Stimulated activated CD8-positive, alpha-beta memory T cell treated with anti-CD3 and anti-CD28 coated beads, Interleukin-15, amount 100 ng/mL, for 4 hours (primary cell): ENCODE measurements at regions not wholly inside any gene's neighbourhood (a gene's known extent, or its start where the extent isn't known, plus 50 kb on each side); places are given as distances from the start of the nearest gene placed in this dataset.

Experiments
- DNase-seq, 2 donors: peaks; one replicate each; pipeline ENCODE4 v3.0.0-alpha.2; 2020; ENCODE audit warnings: low read depth in 2 of 2

DNA sequence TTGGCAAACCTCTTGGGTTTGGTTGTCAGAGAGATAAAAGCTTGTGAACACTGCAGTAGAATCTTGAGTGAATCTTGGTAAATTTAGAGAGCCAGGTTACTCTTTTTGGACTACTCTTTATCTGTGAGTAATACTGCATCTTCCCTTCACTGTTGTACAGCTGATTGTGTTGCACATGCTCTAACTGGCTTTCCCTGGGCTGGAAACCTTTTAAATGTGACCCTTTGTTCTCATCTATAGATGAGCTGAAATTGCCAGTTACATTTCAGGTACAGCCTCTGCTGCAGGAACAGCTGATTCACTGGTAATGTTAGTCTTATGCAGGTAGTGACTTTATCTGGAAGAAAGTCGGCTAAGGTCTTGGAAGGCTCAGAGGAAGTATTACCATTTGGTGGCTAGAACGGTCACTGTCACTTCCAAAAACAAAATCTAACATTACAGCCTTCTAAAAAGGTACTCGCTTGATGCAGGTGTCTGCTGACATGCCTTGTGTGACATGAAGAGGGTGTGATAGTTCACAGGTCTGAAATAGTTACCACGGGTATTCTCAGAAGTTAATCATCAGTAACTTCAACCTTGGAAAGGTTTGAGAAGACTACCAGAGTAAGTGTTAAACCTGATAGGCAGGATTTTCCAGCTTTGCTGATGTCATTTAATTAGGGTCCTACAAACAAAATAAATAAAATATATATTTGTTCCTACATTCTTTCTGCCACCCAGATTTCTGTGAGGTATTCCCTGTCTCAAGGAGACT lies 851.1 kb downstream of the SLC4A3 start:
- no peak for DNase-seq

DNA sequence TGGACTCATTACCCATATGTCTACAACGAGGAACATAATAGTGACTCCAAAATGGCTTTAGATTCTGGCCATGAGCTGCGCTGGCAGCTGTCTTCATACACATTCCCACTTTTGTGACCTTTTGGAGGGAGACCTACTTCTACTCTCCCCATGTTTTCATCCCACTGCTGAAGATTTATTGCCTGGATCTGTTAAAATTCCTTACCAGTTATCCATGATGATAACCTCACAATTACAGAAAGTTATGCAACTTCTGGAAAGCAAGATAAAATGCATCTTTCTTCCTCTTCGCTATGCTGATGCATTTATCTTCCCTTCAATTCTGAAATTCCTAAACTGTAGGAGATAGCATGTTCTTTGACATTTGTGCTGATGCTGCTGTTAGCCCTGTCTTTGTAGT lies 855.3 kb downstream of the SLC4A3 start:
- DNase-seq: no peak

DNA sequence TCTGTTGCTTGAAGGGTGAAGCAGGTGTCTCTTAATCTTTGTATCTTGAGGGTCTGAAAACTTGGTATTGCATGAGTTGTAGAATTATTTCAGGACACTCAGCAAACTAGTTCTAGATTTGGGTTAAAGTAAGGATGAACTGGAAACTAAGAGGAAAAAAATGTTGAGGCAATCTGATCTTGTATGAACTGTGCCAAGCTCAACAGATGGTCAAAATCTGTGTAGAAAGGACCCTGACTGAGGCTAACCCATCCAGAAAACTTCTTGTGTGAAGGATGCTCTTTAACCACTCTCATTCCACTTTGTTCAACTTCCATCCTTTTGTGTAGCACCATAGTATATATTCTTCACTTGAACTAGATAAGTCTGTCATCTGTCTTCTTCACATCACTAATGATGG lies 861.7 kb downstream of the SLC4A3 start:
- no peak for DNase-seq

DNA sequence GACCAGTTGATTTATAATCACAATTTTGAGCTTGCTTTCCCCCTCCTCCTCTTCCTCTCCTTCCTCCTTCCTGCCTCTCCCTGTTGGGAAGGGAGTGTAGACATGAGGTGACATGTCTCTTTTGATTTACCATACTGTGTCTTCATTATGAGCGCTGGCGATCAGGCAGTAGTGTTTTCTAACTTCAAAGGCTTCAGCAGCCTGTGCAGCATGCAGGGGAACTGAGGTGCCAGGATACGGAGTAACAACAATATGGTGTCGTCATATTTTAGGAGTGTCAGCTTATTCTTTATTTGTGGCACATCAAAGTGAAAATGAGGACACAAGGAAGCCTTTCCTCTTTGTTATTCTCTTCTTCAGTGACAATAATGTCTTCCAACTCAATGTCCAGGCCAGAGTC lies 864.2 kb downstream of the SLC4A3 start:
- DNase-seq: no peak

DNA sequence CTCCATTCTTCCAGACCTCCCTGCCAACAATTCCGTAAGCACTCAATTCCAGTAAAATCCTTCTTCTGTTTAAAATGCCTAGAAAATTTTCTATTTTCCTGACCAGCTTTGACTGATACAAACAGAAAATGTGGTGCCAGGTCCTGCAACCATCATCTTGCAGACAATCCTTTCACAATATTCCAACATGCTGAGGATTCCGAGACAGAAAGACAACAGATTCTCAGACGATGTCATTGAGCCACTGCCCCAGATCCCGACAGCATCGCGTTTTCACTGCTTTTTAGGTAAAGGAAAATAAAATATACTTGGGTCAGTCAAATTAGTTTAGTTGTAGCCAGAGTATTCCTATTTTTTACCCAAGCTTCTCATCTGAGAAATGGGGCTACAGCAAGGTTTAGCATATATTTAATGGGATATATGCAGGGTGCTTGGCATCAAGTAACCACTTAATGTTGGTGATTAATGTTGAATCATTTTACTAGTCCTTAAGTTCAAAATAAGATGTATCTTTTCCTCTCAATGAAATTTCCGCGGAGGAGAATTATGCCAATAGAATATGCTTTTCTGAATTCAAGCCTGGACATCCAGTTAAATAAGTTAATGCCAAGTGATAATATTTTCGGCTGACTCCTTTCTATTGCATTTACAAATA lies 866.6 kb downstream of the SLC4A3 start:
- DNase-seq: no peak

DNA sequence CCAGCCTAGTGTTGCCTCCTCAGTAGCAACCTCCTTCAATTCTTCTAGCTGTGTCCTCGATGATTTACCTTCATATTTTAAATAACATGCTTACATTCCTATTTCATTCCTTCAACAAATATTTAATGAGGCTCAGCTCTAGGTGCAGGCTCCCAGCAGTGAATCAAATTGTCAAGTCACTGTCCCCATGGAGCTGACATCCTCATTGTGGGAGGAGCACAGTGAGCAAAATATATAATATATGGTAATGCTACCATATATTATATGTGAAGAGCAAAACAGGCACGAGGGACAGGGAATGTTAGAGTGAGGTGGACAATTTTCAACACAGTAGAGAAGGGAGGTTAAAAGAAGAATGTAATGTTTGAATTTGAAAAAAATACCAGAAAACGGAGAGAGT lies 869.1 kb downstream of the SLC4A3 start:
- no peak for DNase-seq

DNA sequence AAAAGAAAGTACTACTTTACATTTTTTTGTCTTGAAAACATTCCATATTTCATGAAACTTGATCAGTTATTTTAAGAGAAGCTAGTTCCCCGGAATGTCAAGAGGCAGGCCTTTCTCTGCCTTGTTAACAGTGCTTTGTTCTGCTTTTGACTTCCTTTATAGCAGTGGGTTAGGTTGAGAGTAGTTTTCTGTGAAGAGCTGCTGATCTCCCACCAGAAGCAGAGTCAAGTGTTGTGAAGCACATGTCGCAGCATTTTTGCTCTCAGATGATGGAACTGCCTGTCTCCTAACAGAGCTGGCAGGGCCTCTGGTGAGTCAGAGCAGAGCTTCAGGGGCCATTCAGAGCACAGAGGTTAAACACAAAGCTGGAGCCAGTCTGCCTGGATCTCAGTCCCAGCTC lies 871.8 kb downstream of the SLC4A3 start:
- DNase-seq: no peak

DNA sequence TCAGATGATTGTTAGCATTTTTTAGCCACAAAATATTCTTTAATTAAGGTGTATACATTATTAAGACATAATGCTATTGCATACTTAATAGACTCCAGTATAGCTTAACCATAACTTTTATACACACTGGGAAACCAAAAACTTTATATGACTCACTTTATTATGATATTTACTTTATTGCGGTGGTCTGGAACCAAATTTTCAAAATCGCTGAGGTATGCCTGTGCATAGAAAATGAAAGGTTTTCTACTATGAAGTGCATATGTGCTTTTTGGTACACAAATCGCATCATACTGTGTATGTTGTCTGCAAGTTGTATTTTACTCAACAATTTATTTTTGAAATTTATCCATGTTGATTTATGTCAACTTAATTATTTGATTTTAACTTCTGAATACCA lies 875.1 kb downstream of the SLC4A3 start:
- no peak for DNase-seq

DNA sequence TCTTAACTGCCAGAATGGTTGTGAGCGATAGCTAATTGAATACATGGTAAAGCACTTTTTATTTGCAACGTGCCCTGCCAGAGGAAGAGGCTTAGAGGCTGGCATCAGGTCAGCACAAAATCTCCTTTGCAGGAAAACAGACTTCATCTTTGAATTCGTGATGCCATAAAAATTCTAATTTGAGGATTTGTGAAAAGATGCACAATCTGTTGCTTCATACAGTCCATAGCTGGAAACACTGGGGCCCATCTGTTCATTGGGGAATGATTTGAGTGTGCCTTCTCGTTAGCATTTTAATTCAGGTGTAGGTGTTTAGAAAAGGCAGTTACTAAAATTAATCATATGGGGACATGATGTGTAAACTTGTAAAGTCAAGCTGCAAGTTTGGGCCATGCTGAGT lies 876.0 kb downstream of the SLC4A3 start:
- DNase-seq: no peak

DNA sequence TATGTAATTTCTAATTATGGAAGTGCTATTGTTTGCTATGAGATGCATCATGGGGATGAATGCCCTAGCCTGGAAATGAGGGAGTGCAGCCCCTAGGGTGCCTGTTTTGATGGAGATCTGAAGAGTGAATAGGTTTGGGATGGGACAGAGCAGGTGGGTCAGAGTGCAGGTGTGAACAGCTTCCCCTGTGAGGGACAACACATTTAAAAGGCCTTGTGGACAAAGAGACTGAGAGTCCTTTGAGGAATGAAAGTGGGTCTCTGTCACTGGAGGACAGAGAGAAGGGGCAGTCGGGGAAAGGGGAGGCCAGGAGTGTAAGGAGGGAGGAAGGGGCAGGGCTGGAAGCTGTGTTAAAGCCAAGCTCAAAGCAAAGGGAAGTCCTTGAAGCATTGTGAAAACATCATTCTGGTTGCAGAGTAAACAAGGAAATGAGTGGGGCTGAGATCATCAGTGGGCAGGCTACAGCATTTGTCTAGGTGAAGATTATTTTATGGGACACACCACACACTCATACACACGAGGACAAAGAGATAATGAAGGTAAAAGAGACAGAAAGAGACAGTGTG lies 877.6 kb downstream of the SLC4A3 start:
- DNase-seq: no peak

DNA sequence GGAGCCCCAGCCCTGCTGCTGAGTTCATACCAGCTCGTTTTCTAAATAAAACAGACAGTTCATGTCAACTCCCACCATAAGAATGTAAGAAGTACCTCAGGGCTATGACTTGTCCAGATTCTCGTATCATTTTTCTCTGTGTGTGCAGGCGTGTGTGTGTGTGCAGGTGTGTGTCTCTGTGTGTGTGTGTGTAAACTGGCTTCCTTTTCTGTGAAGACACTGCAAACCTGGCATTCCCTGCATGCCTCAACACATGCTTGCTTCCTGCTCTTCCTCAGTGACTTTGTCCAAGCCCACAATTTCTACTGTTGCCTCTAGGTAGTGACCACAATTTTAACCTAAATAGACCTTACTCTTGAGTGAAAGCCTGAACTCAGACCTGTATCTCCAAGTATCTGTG lies 879.0 kb downstream of the SLC4A3 start:
- no peak for DNase-seq

DNA sequence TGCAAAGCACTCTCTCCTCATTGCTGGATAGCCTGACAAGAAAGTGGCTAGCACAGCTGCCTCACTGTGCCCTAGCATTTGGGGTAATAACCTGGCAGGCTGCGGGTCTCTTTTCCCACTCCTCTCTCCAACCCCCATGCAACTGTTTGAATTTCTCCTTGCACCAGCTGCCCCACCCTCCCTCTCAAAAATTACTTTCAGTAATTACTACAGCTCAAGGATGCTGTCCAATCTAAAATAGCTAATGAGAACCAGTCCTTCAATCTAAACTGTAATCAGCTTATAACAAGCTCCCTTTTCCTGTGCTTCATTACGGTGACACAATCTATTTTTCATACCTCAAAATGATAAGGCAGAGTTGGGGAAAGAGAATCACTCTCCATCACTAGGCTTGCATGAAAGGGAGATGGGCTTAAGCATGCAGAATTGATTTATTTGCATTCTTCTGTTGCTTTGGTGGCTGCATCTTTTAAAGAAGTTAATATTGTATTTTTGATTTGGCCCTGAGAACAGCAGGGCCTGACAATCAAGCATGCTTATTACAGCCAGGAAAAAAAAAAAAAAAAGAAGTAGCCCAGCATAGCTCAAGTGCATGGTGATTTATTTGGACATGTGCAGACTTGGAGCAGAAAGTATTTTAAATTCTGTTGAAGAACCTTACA lies 881.8 kb downstream of the SLC4A3 start:
- no peak for DNase-seq

DNA sequence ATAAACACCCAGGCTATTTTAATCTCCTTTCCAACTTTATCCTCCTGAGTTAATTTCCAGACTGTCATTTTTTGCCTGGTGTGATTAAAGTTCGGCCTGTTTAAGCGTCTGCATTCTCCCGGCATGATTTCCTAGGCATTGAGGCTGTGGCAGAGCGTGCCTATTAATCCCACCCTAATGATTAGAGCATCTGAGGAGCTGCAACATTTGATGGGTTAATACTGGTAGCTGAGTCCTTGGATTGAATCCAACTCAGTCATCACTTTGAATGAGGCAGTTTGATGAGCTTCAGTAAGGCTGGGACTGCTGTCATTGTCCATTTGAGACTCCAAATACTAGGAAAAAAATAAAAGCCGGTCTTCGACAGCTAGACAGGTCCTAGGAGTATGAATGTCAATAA lies 882.5 kb downstream of the SLC4A3 start:
- DNase-seq: no peak

DNA sequence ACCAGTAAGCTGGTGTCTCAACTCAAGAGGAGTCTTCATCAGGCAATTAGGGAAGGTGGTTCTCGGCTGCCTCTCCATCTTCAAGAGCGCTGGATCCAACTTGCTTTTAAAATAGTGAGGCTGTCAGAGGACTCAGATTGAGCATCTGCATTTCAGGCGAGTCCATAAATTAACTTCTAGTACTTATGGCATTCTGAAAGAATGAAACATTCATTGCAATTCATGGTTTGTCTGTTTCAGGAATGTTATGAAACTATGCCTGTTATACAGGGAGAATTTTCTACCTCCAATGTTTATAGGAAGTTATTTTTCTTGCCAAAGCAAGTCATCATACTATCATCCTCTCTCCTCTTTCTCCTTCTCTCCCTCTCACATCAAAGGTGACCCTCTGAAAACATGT lies 883.2 kb downstream of the SLC4A3 start:
- DNase-seq: no peak

DNA sequence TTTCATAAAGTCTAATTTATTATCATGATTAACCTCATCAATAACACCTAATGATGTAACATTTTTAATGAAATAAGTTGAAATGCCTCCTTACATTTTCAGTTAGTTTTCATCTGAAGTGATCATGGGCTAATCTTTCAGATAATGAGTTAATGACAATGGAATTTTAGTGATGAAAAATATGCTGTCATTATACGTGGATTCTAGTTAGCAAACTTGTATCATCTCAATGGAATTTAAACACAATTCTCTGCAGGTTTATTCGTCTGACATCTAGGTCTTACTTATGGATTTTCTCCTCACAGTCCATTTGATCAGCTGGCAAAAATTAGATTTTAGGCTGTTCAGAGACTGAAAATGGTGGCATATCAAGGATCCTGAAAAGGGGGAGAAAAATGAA lies 885.0 kb downstream of the SLC4A3 start:
- DNase-seq: no peak

DNA sequence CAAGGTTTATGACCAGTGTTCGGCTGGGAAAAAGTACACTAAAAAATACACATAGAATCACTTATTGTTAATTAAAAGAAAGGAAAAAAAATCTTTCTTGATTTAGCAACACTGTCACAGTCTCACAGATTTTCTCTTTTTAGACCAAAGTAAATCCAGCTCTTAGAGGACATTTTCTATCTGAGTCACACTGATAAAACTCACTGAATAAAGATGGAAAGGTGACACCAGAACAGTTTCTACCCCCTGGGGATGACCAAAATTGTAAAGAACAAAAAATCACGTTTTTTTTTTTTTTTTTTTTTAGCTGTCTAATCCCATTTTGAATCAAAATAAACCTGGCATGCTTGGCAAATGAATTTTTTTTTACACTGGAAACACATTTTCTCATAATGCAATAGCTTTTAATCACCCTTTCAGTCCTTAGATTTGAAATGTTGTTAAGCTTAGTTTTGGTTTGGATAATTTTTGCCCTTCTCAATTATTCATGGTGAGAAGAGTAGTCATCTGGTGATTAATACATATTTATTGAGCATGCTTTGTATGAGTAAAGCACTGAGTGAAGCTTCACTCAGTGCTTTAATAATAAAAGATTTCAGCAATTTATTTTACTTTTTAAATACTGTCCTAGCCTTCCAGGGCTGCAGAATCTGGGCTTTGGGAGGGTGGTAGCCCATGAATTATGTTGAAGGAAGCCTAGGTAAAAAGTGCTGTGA lies 886.3 kb downstream of the SLC4A3 start:
- DNase-seq: no peak

DNA sequence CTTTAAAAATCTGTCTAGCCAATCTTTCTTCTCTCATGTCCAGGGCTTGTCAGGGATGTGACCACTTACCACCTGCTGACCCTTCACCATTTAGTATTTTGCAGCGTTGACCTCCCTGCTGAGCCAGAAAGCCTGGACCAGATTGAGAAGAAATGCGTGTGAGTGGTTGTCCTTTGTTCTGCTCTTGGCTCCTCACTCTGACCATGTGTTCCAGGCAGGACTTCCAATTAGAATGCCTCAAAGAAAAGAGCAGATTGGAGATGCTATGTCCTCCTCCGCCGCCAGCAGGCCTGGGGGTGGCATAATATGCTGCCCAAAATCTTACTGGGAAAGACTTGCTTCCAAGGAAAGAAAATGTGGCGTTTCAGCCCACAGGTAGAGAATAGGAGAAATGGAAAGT lies 894.1 kb downstream of the SLC4A3 start:
- DNase-seq: no peak

DNA sequence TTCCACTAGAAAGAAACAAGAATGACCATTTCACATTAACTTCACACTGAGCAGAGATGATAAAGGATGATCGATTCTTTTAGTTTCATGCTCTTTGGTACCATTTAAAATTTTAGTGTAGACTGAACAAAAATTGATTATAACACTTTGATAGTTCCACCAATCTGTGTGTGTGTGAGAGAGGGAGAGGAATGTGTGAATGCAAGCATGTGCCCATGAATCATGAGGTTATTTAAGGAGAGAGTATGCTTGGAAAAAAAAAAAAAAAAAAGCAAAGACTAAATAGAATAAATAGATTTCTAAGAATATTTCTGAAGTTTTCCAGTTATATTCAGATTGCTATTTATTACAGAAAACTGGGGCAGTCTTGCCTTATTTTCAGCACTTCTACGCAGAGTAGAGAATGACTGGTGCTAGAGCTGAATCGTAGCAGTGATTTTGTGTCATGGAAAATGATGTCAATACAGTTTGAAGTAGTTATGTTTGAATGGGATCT lies 900.8 kb downstream of the SLC4A3 start:
- no peak for DNase-seq

DNA sequence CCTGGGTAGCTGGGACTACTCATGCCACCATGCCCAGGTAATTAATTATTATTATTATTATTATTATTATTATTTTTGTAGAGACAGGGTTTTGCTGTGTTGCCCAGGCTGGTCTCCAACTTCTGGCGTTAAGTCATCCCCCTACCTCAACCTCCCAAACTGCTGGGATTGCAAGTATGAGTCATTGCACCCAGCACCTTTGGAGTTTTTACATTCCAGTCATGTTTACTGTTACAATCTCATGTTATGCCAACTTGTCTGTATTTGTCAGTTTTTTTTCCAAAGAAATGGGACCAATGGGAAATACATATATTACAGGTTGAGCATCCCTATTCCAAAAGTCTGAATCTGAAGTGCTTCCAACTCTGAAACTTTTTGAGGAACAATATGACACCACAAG lies 903.8 kb downstream of the SLC4A3 start:
- no peak for DNase-seq

DNA sequence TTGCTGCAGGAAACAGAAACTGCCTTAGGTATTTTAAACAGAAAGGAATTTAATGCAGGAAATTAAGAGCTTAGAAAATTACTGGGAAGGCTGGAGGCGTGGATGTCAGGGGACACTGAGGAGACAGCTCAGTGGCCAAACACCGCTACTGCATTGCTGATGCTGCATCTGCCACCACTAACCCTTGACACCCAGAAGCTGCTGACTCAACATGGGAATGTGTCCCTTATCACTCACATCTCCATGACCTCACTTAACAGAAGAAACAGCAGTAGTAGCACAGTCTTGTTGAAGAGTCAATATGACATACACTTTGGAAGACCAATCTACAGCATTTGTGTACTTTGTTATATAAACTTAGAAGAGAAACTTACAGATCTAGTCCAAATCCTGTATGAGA lies 906.1 kb downstream of the SLC4A3 start:
- no peak for DNase-seq

DNA sequence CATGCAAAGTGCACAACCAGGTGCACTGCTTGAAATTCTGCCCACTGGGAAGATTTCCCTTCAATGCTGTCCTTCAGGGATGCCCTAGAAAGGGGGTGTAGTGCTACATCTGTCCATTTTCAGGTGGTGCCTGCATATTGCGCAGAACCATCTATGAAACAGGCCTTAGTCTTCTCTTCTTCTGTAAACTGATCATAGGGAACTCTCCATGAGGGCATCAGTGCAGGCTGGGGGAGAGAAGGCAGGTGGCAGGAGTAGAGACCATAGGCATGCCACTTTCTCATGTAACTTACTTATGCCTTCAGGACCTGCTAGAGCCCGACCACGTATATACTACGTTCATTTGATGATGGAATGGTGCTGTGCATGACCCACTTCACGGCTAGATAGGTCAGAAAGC lies 912.1 kb downstream of the SLC4A3 start:
- DNase-seq: no peak

DNA sequence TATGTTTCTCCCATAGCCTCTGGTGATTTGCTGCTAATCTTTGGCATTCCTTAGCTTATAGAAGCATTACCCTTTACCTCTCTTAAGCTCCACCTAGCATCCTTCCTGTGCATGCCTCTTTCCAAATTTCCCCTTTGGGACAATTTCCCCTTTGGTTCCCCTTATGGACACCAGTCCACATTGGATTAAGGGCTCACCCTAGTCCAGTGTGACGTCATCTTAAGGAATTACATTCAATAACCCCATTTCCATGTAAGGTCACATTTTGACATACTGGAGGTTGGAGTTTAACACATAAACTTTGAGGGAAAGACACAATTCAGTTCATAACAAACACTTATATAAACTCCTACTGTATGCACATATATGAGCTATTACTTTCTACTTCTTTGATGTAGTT lies 916.6 kb downstream of the SLC4A3 start:
- DNase-seq: no peak
